ENCODE measurements at regions not wholly inside any gene's neighbourhood (a gene's known extent, or its start where the extent isn't known, plus 50 kb on each side); places are given as distances from the start of the nearest gene placed in this dataset.
"Not testable (repeated sequence)": the region's sequence is repeated elsewhere in the genome, so short reads cannot be mapped to it uniquely, and the experiment has no call there.

GRCh38 chr7:125085084-125085483 lies 155.5 kb upstream of the POT1 start:
- intact Hi-C loops (cut with DNase I; ENCODE audit: low total_unique reads): no loop called here

GRCh38 chr7:125084196-125084595 lies 154.6 kb upstream of the POT1 start:
- no peak for DNase-seq (ENCODE audit: low spot score in 2 of 2)
- intact Hi-C loops (cut with DNase I; ENCODE audit: low total_unique reads): no loop called here
- WGBS, 2 donors: 65 to 66% methylated on average over 1 of the region's 1 CpG
- TF ChIP-seq CTCF (IDR thresholded peaks at IDR 0.05): no peak
- no peak for TF ChIP-seq POLR2A (IDR thresholded peaks at IDR 0.05)
- no peak overlapping the region for H3K4me3 ChIP-seq (ENCODE audit: low read depth, poor library complexity, severe bottlenecking)

More at GRCh38 chr7:125085084-125085483, 155.5 kb upstream of the POT1 start:
- no peak overlapping the region for H3K4me3 ChIP-seq (ENCODE audit: low read depth, poor library complexity, severe bottlenecking)
- no peak for DNase-seq (ENCODE audit: low spot score in 2 of 2)
- TF ChIP-seq POLR2A (IDR thresholded peaks at IDR 0.05): no peak
- no peak for TF ChIP-seq CTCF (IDR thresholded peaks at IDR 0.05)

GRCh38 chr7:125074141-125074540 lies 144.5 kb upstream of the POT1 start:
- no peak for TF ChIP-seq POLR2A (IDR thresholded peaks at IDR 0.05)
- TF ChIP-seq CTCF (IDR thresholded peaks at IDR 0.05): no peak

GRCh38 chr7:125065546-125065945 lies 135.9 kb upstream of the POT1 start:
- 77 to 86% methylated on average over 1 of the region's 1 CpG for WGBS, 2 donors

More at GRCh38 chr7:125074141-125074540, 144.5 kb upstream of the POT1 start:
- 44 to 54% methylated on average over 3 of the region's 3 CpGs for WGBS, 2 donors
- no peak overlapping the region for H3K4me3 ChIP-seq (ENCODE audit: low read depth, poor library complexity, severe bottlenecking)
- DNase-seq (ENCODE audit: low spot score in 2 of 2): no peak
- intact Hi-C loops (cut with DNase I; ENCODE audit: low total_unique reads): no loop called here

GRCh38 chr7:125065001-125065400 lies 135.4 kb upstream of the POT1 start:
- 64 to 84% methylated on average over 1 of the region's 1 CpG for WGBS, 2 donors
- TF ChIP-seq CTCF (IDR thresholded peaks at IDR 0.05): no peak
- no peak for TF ChIP-seq POLR2A (IDR thresholded peaks at IDR 0.05)
- H3K4me3 ChIP-seq (ENCODE audit: low read depth, poor library complexity, severe bottlenecking): no peak overlapping the region
- intact Hi-C loops (cut with DNase I; ENCODE audit: low total_unique reads): no loop called here
- no peak for DNase-seq (ENCODE audit: low spot score in 2 of 2)

More at GRCh38 chr7:125065546-125065945, 135.9 kb upstream of the POT1 start:
- intact Hi-C loops (cut with DNase I; ENCODE audit: low total_unique reads): no loop called here
- no peak for DNase-seq (ENCODE audit: low spot score in 2 of 2)
- no peak overlapping the region for H3K4me3 ChIP-seq (ENCODE audit: low read depth, poor library complexity, severe bottlenecking)
- no peak for TF ChIP-seq POLR2A (IDR thresholded peaks at IDR 0.05)
- no peak for TF ChIP-seq CTCF (IDR thresholded peaks at IDR 0.05)

- DNase-seq (ENCODE audit: low spot score in 2 of 2): no peak
Measured at GRCh38 chr7:125061776-125062397, 132.3 kb upstream of the POT1 start.

GRCh38 chr7:125061083-125061745 lies 131.6 kb upstream of the POT1 start:
- H3K4me3 ChIP-seq (ENCODE audit: low read depth, poor library complexity, severe bottlenecking); DNase-seq (ENCODE audit: low spot score in 2 of 2); intact Hi-C loops (cut with DNase I; ENCODE audit: low total_unique reads): not testable (repeated sequence)
- 52 to 56% methylated on average over 6 of the region's 6 CpGs for WGBS, 2 donors

More at GRCh38 chr7:125061776-125062397, 132.3 kb upstream of the POT1 start:
- intact Hi-C loops (cut with DNase I; ENCODE audit: low total_unique reads): no loop called here
- H3K4me3 ChIP-seq (ENCODE audit: low read depth, poor library complexity, severe bottlenecking): no peak overlapping the region
- TF ChIP-seq POLR2A (IDR thresholded peaks at IDR 0.05) (no peak), CTCF (IDR thresholded peaks at IDR 0.05) (no peak)
- WGBS, 2 donors: 29 to 39% methylated on average over 2 of the region's 2 CpGs
